Upper lobe of left lung (tissue), 6 donors: ENCODE measurements at regions not wholly inside any gene's neighbourhood (a gene's known extent, or its start where the extent isn't known, plus 50 kb on each side); places are given as distances from the start of the nearest gene placed in this dataset.

Source experiments
- ATAC-seq, 2 donors: fragments of 200-7000 bp; cut with Tn5 transposase; one replicate each; pipeline ENCODE4 v1.9.1; 2022; ENCODE audit warnings: mild to moderate bottlenecking in 2 of 2, moderate library complexity in 2 of 2; ENCODE audit not compliant: low FRiP score in 2 of 2
- DNase-seq, 2 donors: peaks; one replicate each; pipeline ENCODE4 v3.0.0-alpha.2; 2019 to 2020
- H3K27ac ChIP-seq, 4 donors: fragments of 200-600 bp; sonication (generic); one replicate each; pipeline ENCODE4 v1.5.1; 2016 to 2019
- H3K27me3 ChIP-seq, 4 donors: fragments of 200-600 bp; sonication (generic); one replicate each; pipeline ENCODE4 v1.5.1; 2017 to 2019
- H3K36me3 ChIP-seq, 4 donors: fragments of 200-600 bp; sonication (generic); one replicate each; pipeline ENCODE4 v1.5.1; 2016 to 2019
- H3K4me1 ChIP-seq, 4 donors: fragments of 200-600 bp; sonication (generic); one replicate each; pipeline ENCODE4 v1.5.1; 2018 to 2019
- H3K4me3 ChIP-seq, 4 donors: fragments of 200-600 bp; sonication (generic); one replicate each; pipeline ENCODE4 v1.5.1; 2017 to 2019; ENCODE audit warnings: mild to moderate bottlenecking in 2 of 4, moderate library complexity in 1 of 4
- H3K9me3 ChIP-seq, 4 donors: fragments of 200-600 bp; sonication (generic); one replicate each; pipeline ENCODE4 v1.5.1; 2018 to 2019
- EP300 ChIP-seq, 4 donors: sonication (generic); formaldehyde crosslinking; IDR thresholded peaks; one replicate each; pipeline ENCODE4 v1.5.1; 2017; ENCODE audit warnings: antibody characterized with exemption in 4 of 4, control low read depth in 2 of 4
- POLR2A ChIP-seq, 4 donors: fragments of 450-650 bp; IDR thresholded peaks; one replicate each; pipeline ENCODE4 v1.5.1; 2016 to 2017; ENCODE audit warnings: antibody characterized with exemption in 4 of 4, mild to moderate bottlenecking in 2 of 4
- POLR2AphosphoS5 ChIP-seq, 2 donors: sonication (generic); formaldehyde crosslinking; IDR thresholded peaks; one replicate each; pipeline ENCODE4 v1.5.1; 2017; ENCODE audit warnings: antibody characterized with exemption in 2 of 2
- WGBS, 2 donors: methylation state at CpG; one replicate each; pipeline ENCODE4 v1.1.5; 2017 to 2018; 5-methylcytosine and 5-hydroxymethylcytosine counted together
- TF ChIP-seq, protein P1 (sequence below), 6 experiments: fragments of 450-650 bp in 4 of 6; fragments of 200-600 bp in 2 of 6; sonication (generic) in 2 of 6; IDR thresholded peaks; one replicate each; pipeline ENCODE4 v1.5.1; 2016 to 2019; ENCODE audit warnings: antibody characterized with exemption in 6 of 6
- donor health status: DM: no; HTN: no; CAD: no; lungs with moderate emphysema.
- donor health status: DM: no; HTN: yes; CAD: no; lungs with severe emphysema.

DNA sequence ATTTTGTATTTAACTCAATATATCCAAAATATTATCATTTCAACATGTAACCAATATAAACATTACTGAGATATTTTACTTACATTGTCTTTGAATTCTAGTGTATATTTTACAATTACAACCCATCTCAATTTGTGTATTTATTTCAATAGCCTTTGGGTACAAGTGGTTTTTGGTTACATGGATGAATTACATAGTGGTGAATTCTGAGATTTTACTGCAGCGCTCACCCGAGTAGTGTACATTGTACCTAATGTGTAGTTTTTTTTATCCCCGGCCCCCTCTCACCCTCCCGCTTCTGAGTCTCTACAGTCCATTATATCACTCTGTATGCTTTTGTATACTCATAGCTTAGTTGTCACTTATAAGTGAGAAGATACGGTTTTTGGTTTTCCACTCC is 117.0 kb upstream of the GALNT2 start:
- no peak overlapping the region for H3K4me3 ChIP-seq
- H3K36me3 ChIP-seq = no peaks in the 10 kb centered on the region
- no peaks in the 10 kb centered on the region for H3K4me1 ChIP-seq
- TF ChIP-seq, protein P1, sequence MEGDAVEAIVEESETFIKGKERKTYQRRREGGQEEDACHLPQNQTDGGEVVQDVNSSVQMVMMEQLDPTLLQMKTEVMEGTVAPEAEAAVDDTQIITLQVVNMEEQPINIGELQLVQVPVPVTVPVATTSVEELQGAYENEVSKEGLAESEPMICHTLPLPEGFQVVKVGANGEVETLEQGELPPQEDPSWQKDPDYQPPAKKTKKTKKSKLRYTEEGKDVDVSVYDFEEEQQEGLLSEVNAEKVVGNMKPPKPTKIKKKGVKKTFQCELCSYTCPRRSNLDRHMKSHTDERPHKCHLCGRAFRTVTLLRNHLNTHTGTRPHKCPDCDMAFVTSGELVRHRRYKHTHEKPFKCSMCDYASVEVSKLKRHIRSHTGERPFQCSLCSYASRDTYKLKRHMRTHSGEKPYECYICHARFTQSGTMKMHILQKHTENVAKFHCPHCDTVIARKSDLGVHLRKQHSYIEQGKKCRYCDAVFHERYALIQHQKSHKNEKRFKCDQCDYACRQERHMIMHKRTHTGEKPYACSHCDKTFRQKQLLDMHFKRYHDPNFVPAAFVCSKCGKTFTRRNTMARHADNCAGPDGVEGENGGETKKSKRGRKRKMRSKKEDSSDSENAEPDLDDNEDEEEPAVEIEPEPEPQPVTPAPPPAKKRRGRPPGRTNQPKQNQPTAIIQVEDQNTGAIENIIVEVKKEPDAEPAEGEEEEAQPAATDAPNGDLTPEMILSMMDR (IDR thresholded peaks at IDR 0.05) = no peak
- TF ChIP-seq POLR2AphosphoS5 (IDR thresholded peaks at IDR 0.05) (no peak), EP300 (IDR thresholded peaks at IDR 0.05) (no peak), POLR2A (IDR thresholded peaks at IDR 0.05) (no peak)
- 86 to 88% methylated on average over 5 of the region's 5 CpGs for WGBS, 2 donors
- no peak for ATAC-seq
- H3K9me3 ChIP-seq = no peaks in the 10 kb centered on the region
- H3K27me3 ChIP-seq = no peaks in the 10 kb centered on the region
- H3K27ac ChIP-seq = no peak overlapping the region
- DNase-seq = no peak

DNA sequence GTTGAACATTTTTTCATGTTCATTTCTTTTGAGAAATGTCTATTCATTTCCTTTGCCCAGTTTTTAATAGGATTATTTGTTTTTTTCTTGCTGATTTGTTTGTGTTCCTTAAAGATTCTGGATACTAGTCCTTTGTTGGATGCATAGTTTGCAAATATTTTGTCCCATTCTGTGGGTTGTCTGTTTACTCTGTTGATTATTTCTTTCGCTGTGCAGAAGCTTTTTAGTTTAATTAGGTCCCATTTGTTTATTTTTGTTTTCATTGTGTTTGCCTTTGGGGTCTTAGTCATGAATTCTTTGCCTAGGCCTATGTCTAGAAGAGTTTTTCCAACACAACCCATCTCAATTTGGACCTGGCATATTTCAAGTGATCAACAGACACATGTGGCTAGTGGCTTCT is 116.1 kb upstream of the GALNT2 start:
- no peak for ATAC-seq
- 72 to 74% methylated on average over 1 of the region's 1 CpG for WGBS, 2 donors
- TF ChIP-seq POLR2A (IDR thresholded peaks at IDR 0.05) = no peak
- TF ChIP-seq POLR2AphosphoS5 (IDR thresholded peaks at IDR 0.05) = no peak
- no peak for TF ChIP-seq EP300 (IDR thresholded peaks at IDR 0.05)
- TF ChIP-seq, protein P1 (IDR thresholded peaks at IDR 0.05) = no peak
- no peaks in the 10 kb centered on the region for H3K4me1 ChIP-seq
- H3K36me3 ChIP-seq = no peaks in the 10 kb centered on the region
- no peak overlapping the region for H3K27ac ChIP-seq
- DNase-seq = no peak
- no peaks in the 10 kb centered on the region for H3K27me3 ChIP-seq
- no peaks in the 10 kb centered on the region for H3K9me3 ChIP-seq
- H3K4me3 ChIP-seq = no peak overlapping the region

DNA sequence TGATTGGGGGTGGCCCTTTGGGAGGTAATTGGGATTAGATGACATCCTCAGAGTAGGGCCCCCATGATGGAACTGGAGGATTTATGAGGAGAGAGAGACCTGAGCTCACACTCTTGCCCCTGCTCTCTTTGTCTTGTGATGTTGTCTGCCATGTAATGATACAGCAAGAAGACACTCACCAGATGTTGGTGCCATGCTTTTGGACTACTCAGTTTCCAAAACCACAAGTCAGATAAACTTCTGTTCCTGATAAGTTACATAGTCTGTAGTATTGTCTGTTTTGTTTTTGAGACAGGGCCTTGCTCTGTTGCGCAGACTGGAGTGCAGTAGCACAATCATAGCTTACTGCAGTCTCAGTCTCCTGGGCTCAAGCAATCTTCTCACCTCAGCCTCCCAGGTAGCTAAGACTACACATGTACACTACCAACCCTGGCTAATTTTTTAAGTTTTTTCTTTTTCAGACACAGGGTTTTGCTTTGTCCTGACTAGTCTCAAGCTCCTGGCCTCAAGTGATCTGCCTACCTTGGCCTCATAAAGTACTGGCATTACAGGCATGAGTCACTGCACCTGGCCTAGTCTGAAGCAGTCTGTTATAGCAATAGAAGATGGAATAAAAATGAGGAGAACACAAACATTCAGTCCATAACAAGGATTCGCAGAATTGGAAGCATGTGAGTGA is 115.0 kb upstream of the GALNT2 start:
- TF ChIP-seq POLR2AphosphoS5 (IDR thresholded peaks at IDR 0.05) = no peak
- TF ChIP-seq POLR2A (IDR thresholded peaks at IDR 0.05) = no peak
- TF ChIP-seq EP300 (IDR thresholded peaks at IDR 0.05) = no peak
- TF ChIP-seq, protein P1 (IDR thresholded peaks at IDR 0.05) = no peak
- Histone ChIP-seq H3K36me3 (no peaks in the 10 kb centered on the region), H3K27me3 (no peaks in the 10 kb centered on the region), H3K4me1 (no peaks in the 10 kb centered on the region), H3K27ac (no peak overlapping the region), H3K9me3 (no peaks in the 10 kb centered on the region), H3K4me3 (no peak overlapping the region)
- ATAC-seq (no peak), DNase-seq (no peak)
- 86 to 93% methylated on average over 2 of the region's 2 CpGs for WGBS, 2 donors

DNA sequence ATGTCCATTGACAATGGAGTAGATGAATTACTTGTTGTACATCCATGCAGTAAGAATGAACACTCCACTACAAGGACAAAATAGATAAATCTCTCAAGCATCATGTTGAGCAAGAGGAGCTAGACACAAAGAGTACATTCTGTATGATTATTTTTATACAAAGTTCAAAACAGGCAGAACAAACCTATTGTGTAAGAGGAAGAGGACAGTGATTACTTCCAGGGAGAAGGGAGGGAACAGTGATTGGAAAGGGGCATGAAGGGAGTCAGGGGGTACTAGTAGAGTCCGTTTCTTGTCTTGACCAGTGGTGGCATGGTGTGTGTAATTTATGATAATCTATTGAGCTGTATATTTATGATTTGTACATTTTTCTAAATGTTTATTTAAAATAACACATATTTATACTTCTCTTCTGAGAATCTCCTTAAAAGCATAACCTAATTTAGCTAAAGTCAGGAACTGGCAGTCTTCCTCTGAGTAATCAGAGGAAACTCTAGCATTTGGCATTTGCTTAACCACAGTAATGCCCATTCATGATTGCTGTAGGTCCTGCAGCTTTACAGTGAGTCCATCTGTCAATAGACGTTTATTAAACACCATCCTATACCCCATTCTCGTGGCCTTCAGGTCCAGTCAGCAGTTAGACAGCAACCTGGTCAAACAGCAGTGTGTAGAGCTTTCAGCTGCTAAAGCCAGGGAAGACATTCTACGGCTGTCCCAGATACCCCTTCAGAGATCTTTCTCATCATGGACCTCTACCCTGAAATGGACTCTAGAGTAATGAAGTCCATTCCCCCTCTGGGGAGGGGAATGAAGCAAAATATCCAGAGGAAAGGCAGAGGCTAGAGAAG is 114.1 kb upstream of the GALNT2 start:
- TF ChIP-seq, protein P1 (IDR thresholded peaks at IDR 0.05) = no peak
- no peak for TF ChIP-seq EP300 (IDR thresholded peaks at IDR 0.05)
- no peak for TF ChIP-seq POLR2A (IDR thresholded peaks at IDR 0.05)
- TF ChIP-seq POLR2AphosphoS5 (IDR thresholded peaks at IDR 0.05) = no peak
- 83 to 88% methylated on average over 4 of the region's 4 CpGs for WGBS, 2 donors
- no peaks in the 10 kb centered on the region for H3K9me3 ChIP-seq
- DNase-seq (no peak), ATAC-seq (no peak)
- no peaks in the 10 kb centered on the region for H3K4me1 ChIP-seq
- no peak overlapping the region for H3K27ac ChIP-seq
- H3K36me3 ChIP-seq = no peaks in the 10 kb centered on the region
- H3K4me3 ChIP-seq = no peak overlapping the region
- H3K27me3 ChIP-seq = no peaks in the 10 kb centered on the region
